Fibroblast of skin of back (primary cell): ENCODE measurements at regions not wholly inside any gene's neighbourhood (a gene's known extent, or its start where the extent isn't known, plus 50 kb on each side); places are given as distances from the start of the nearest gene placed in this dataset.
"Not testable (repeated sequence)": the region's sequence is repeated elsewhere in the genome, so short reads cannot be mapped to it uniquely, and the experiment has no call there.

Experiments
- DNase-seq: peaks from one replicate; pipeline ENCODE4 v3.0.0-alpha.2; 2013

- DNase-seq, result no peak
These were observed 95.0 kb upstream of the RUFY1 start for GRCh38 chr5:179455320-179455719.

- no peak for DNase-seq
These were observed 96.0 kb upstream of the RUFY1 start for GRCh38 chr5:179454356-179454755.

- no peak for DNase-seq
These were observed 96.7 kb upstream of the RUFY1 start for GRCh38 chr5:179453616-179454015.

- no peak for DNase-seq
These were observed 97.8 kb upstream of the RUFY1 start for GRCh38 chr5:179452356-179453230.

- DNase-seq, result no peak
These were observed 98.5 kb upstream of the RUFY1 start for GRCh38 chr5:179451828-179452196.

GRCh38 chr5:179451114-179451827 is 99.1 kb upstream of the RUFY1 start:
- DNase-seq, result no peak

GRCh38 chr5:179449950-179450349 is 100.4 kb upstream of the RUFY1 start:
- DNase-seq, result not testable (repeated sequence)

- not testable (repeated sequence) for DNase-seq
These were observed 102.1 kb upstream of the RUFY1 start for GRCh38 chr5:179448282-179448681.

GRCh38 chr5:179442289-179442688 is 97.0 kb upstream of the ADAMTS2 start:
- DNase-seq, result not testable (repeated sequence)

GRCh38 chr5:179439181-179439985 is 94.1 kb upstream of the ADAMTS2 start:
- no peak for DNase-seq

GRCh38 chr5:179438461-179438860 is 93.2 kb upstream of the ADAMTS2 start:
- DNase-seq, result no peak

- DNase-seq, result no peak
These were observed 92.8 kb upstream of the ADAMTS2 start for GRCh38 chr5:179438011-179438441.

- no peak for DNase-seq
These were observed 92.2 kb upstream of the ADAMTS2 start for GRCh38 chr5:179437341-179438001.

- no peak for DNase-seq
These were observed 91.3 kb upstream of the ADAMTS2 start for GRCh38 chr5:179436321-179437122.

- DNase-seq, result no peak
These were observed 90.6 kb upstream of the ADAMTS2 start for GRCh38 chr5:179435731-179436315.

- no peak for DNase-seq
These were observed 89.9 kb upstream of the ADAMTS2 start for GRCh38 chr5:179435181-179435580.

- DNase-seq, result no peak
These were observed 87.3 kb upstream of the ADAMTS2 start for GRCh38 chr5:179432547-179432946.

- DNase-seq, result no peak
These were observed 86.1 kb upstream of the ADAMTS2 start for GRCh38 chr5:179431221-179431824.

- DNase-seq, result no peak
These were observed 85.2 kb upstream of the ADAMTS2 start for GRCh38 chr5:179430193-179431175.
